Tibial nerve (tissue), 4 donors: ENCODE measurements at regions not wholly inside any gene's neighbourhood (a gene's known extent, or its start where the extent isn't known, plus 50 kb on each side); places are given as distances from the start of the nearest gene placed in this dataset.

ENCODE experiments used
- EP300 ChIP-seq, 2 donors: sonication (generic); formaldehyde crosslinking; IDR thresholded peaks; one replicate each; pipeline ENCODE4 v1.6.1; 2017; ENCODE audit warnings: antibody characterized with exemption in 2 of 2, mild to moderate bottlenecking in 1 of 2
- POLR2A ChIP-seq, 2 donors: fragments of 450-650 bp; IDR thresholded peaks; one replicate each; pipeline ENCODE4 v1.6.1; 2017; ENCODE audit warnings: antibody characterized with exemption in 2 of 2, mild to moderate bottlenecking in 2 of 2, moderate library complexity in 2 of 2
- TF ChIP-seq, protein P1 (sequence below), 5 experiments: fragments of 200-600 bp in 3 of 5; fragments of 450-650 bp in 2 of 5; sonication (generic) in 3 of 5; IDR thresholded peaks; one replicate each; pipeline ENCODE4 v1.5.1; 2016 to 2019; ENCODE audit warnings: antibody characterized with exemption in 5 of 5, mild to moderate bottlenecking in 3 of 5, moderate library complexity in 2 of 5

DNA sequence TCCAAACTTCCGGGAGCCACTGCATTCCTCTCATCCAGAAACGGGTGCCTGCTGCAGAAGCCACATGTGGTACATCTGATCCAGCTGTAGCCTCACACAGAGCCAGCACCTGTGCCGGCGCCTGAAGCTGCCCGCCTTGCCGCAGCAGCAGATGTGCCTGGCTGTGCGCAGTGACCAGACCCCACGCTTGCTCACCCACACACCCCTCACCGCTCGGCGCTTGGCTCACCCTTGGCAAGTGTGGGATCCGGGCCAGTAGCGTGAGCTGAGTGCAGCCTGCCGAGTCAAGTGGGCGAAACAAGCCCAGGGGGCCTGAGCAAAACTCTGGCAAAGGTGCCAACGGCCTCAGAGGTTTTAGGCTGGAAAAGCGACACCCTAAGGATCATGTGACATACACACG, 220.1 kb upstream of the TMEFF2 start:
- TF ChIP-seq, protein P1, sequence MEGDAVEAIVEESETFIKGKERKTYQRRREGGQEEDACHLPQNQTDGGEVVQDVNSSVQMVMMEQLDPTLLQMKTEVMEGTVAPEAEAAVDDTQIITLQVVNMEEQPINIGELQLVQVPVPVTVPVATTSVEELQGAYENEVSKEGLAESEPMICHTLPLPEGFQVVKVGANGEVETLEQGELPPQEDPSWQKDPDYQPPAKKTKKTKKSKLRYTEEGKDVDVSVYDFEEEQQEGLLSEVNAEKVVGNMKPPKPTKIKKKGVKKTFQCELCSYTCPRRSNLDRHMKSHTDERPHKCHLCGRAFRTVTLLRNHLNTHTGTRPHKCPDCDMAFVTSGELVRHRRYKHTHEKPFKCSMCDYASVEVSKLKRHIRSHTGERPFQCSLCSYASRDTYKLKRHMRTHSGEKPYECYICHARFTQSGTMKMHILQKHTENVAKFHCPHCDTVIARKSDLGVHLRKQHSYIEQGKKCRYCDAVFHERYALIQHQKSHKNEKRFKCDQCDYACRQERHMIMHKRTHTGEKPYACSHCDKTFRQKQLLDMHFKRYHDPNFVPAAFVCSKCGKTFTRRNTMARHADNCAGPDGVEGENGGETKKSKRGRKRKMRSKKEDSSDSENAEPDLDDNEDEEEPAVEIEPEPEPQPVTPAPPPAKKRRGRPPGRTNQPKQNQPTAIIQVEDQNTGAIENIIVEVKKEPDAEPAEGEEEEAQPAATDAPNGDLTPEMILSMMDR (IDR thresholded peaks at IDR 0.05) = no peak
- no peak for TF ChIP-seq EP300 (IDR thresholded peaks at IDR 0.05)
- TF ChIP-seq POLR2A (IDR thresholded peaks at IDR 0.05) = no peak
